Activated CD8-positive, alpha-beta T cell treated with anti-CD3 and anti-CD28 coated beads, Interleukin-2, amount 10 ng/mL, durations not matched to agents 7 days and 5 days (primary cell): ENCODE measurements at regions not wholly inside any gene's neighbourhood (a gene's known extent, or its start where the extent isn't known, plus 50 kb on each side); places are given as distances from the start of the nearest gene placed in this dataset.

ENCODE experiments used
- ATAC-seq: fragments of 150-1000 bp; cut with Tn5 transposase; one replicate; pipeline ENCODE4 v1.10.0; 2021; ENCODE audit warnings: moderate library complexity
- CTCF ChIA-PET: fragments of 350-600 bp; sonication (Branson Sonifier 250); formaldehyde crosslinking; loops from one replicate; lab custom pipeline; 2021; ENCODE audit warnings: antibody characterized with exemption; lab: Charles Lee
- POLR2A ChIA-PET: fragments of 350-600 bp; sonication (Branson Sonifier 250); formaldehyde crosslinking; loops from one replicate; lab custom pipeline; 2021; ENCODE audit warnings: antibody characterized with exemption; lab: Charles Lee
- DNase-seq: peaks from one replicate; pipeline ENCODE4 v3.0.0-alpha.2; 2020
- H3K27ac Mint-ChIP-seq: one replicate; pipeline ENCODE4 v1.8.0; 2021; ENCODE audit warnings: mild to moderate bottlenecking, mixed read lengths
- H3K27me3 Mint-ChIP-seq: one replicate; pipeline ENCODE4 v1.8.0; 2021; ENCODE audit warnings: low read depth, mixed read lengths
- H3K36me3 Mint-ChIP-seq: one replicate; pipeline ENCODE4 v1.8.0; 2021; ENCODE audit warnings: low read depth, mixed read lengths
- H3K4me1 Mint-ChIP-seq: one replicate; pipeline ENCODE4 v1.8.0; 2021; ENCODE audit warnings: low read depth, mixed read lengths
- H3K4me3 Mint-ChIP-seq: one replicate; pipeline ENCODE4 v1.8.0; 2021; ENCODE audit warnings: mild to moderate bottlenecking, mixed read lengths
- H3K9me3 Mint-ChIP-seq: one replicate; pipeline ENCODE4 v1.8.0; 2022; ENCODE audit warnings: mixed read lengths; ENCODE audit not compliant: insufficient read depth

DNA sequence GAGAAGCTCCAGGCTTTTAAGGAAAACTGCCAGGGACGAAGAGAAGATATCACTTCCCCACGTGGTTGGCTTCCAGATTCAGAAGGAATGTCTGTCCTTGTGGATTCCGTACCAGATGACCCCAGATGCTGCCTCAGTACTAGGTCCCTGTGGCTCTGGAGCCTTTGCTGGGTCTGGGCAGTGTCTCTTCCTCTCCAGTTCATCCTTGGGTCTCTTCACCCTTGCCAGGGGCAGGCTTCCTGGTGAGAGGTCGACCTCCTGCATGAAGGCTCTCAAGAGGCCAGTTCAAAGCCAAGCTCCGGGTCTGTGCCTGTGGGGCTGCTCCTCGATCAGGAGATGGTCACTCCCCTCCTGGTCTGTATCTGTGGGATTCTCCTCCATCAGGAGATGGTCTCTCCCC, 74.7 kb upstream of the B3GAT1 start:
- H3K27ac Mint-ChIP-seq, result no peak overlapping the region
- ChIA-PET POLR2A (no interaction called here), CTCF (no interaction called here)
- no peaks in the 10 kb centered on the region for H3K27me3 Mint-ChIP-seq
- H3K9me3 Mint-ChIP-seq, result no peaks in the 10 kb centered on the region
- H3K36me3 Mint-ChIP-seq, result no peaks in the 10 kb centered on the region
- no peak for DNase-seq
- H3K4me1 Mint-ChIP-seq, result no peaks in the 10 kb centered on the region
- no peak for ATAC-seq
- no peak overlapping the region for H3K4me3 Mint-ChIP-seq

DNA sequence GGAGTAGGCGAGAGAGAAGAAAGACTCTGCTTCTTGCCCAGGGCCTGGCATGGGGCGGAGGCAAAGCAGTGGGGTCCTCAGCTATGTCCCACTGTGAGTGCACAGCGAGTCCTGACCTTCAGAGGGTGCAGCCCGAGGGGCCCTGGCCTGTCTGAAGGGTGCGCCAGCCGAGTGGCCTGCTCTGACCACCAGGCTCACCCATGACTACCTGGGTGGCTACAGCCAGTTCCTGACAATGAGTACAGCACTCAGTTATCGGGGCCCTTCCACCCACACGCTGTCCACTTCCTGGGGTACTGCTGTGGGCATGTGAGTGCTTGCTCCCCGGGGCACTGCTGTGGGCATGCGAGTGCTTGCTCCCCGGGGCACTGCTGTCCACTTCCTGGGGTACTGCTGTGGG, 74.1 kb upstream of the B3GAT1 start:
- ChIA-PET POLR2A (no interaction called here), CTCF (no interaction called here)
- H3K4me3 Mint-ChIP-seq, result no peak overlapping the region
- no peak overlapping the region for H3K27ac Mint-ChIP-seq
- no peak for ATAC-seq
- DNase-seq, result no peak
- no peaks in the 10 kb centered on the region for H3K4me1 Mint-ChIP-seq
- H3K27me3 Mint-ChIP-seq, result no peaks in the 10 kb centered on the region
- H3K36me3 Mint-ChIP-seq, result no peaks in the 10 kb centered on the region
- H3K9me3 Mint-ChIP-seq, result no peaks in the 10 kb centered on the region

DNA sequence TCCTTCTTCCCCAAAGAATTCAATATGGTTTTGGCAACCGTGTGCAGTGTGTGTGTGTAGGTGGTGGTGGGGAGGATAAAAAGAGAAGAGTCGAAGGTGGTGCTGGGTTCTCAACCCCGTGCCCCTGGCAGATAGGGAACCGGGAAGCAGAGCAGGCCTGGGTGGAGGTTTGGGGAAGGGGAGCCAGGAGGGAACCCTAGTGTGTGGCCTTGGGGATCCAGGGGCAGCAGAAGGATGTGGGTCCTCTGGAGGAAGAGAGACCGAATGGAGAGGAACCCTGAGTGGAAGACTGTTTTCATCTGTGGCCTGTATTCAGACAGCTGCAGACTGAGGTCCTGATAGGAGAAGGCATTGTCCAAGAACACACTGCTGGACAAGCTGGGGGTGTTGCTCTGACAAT, 73.3 kb upstream of the B3GAT1 start:
- ATAC-seq (no peak), DNase-seq (no peak)
- no peak overlapping the region for H3K4me3 Mint-ChIP-seq
- no peak overlapping the region for H3K27ac Mint-ChIP-seq
- ChIA-PET POLR2A (no interaction called here), CTCF (no interaction called here)
- H3K36me3 Mint-ChIP-seq, result no peaks in the 10 kb centered on the region
- no peaks in the 10 kb centered on the region for H3K4me1 Mint-ChIP-seq
- no peaks in the 10 kb centered on the region for H3K9me3 Mint-ChIP-seq
- H3K27me3 Mint-ChIP-seq, result no peaks in the 10 kb centered on the region

DNA sequence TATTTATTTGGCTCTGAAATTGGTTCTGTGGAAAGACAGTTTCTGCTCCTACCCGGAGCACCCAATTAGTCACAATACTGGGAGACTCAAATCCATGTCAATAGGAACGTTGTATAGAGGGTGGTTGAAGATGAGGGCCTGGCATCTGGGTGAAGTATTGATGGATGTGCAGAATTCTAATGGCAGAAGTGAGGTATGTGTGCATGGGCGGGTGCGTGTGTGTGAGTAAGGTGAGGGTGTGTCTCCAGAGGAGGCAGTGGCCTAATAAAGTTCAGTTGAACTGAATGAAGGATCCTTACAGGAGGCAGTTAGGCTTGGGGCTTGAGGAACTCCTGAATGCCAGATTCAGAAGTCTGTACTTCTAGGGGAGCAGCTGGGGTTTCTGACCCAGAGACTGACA, 71.8 kb upstream of the B3GAT1 start:
- DNase-seq (no peak), ATAC-seq (no peak)
- Mint-ChIP-seq H3K4me1 (no peaks in the 10 kb centered on the region), H3K36me3 (no peaks in the 10 kb centered on the region), H3K27ac (no peak overlapping the region), H3K4me3 (no peak overlapping the region), H3K9me3 (no peaks in the 10 kb centered on the region), H3K27me3 (no peaks in the 10 kb centered on the region)
- POLR2A ChIA-PET, result no interaction called here
- CTCF ChIA-PET, result no interaction called here

DNA sequence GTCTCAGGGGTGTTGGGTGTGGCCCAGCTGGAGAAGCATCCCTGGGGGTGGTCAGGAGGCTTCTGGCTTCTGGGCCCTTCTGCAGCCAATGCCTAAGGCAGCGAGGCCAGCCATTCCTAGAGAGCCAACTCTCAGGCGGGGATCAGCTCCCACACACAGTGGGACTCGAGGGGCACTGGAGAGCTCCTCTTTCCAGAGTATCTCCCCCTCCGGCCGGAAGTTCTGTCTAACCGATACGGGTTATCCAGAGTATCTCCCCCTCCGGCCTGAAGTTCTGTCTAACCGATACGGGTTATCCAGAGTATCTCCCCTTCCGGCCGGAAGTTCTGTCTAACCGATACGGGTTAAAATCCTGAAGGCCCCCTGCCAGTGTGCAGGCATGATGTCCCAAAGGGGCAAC, 71.2 kb upstream of the B3GAT1 start:
- DNase-seq (no peak), ATAC-seq (no peak)
- Mint-ChIP-seq H3K9me3 (no peaks in the 10 kb centered on the region), H3K4me1 (no peaks in the 10 kb centered on the region), H3K4me3 (no peak overlapping the region), H3K27me3 (no peaks in the 10 kb centered on the region), H3K36me3 (no peaks in the 10 kb centered on the region), H3K27ac (no peak overlapping the region)
- ChIA-PET CTCF (no interaction called here), POLR2A (no interaction called here)

DNA sequence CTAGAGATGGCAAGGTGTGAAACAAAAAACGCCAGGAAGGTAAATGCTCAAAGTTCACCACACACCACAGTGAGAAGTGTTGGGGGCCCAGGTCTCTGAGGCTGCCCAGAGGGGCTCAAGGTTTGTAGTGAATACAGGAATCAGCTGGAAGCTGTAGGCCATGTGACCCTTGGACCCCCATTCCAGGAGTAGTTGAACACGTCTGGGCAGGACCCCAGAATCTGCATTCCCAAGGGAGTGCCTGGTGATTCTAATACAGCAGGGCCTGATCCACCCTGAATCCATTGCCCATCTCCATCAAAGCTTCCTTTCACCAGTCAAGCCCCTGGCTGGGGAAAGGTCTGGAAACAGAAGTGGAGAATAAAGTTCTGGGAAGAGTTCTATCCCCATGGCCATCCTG, 70.8 kb upstream of the B3GAT1 start:
- no peaks in the 10 kb centered on the region for H3K36me3 Mint-ChIP-seq
- ChIA-PET POLR2A (no interaction called here), CTCF (no interaction called here)
- no peak for DNase-seq
- no peak for ATAC-seq
- no peak overlapping the region for H3K4me3 Mint-ChIP-seq
- no peaks in the 10 kb centered on the region for H3K27me3 Mint-ChIP-seq
- no peak overlapping the region for H3K27ac Mint-ChIP-seq
- H3K9me3 Mint-ChIP-seq, result no peaks in the 10 kb centered on the region
- no peaks in the 10 kb centered on the region for H3K4me1 Mint-ChIP-seq

DNA sequence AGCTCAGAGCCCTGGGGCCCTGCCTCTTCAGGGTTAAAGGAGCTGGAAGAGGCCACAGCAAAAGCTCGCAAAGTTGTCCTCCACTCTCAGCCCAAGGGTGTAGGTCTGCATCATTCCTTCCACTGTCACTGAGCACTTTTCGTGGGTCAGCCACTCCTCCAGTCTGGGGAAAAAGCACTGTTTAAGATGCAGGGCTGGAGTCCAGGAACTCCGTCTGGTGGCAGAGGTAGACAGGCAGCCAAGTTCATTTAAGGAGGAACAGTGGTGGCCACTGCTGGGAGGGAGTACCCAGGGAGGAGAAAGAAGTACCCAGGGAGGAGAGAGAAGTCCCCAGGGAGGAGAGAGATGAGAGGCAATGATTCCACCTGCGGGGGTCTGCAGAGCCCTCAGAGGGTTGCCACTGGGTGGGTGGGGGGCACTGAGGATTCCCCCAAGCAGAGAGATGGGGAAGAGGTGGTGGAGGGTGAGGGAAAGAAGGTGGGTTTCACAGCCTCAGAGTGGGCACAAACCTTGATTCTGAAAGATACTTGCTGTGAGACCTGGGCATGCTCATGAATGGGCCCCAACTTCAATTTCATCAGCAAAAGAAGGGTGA, 70.0 kb upstream of the B3GAT1 start:
- no peak for DNase-seq
- Mint-ChIP-seq H3K27ac (no peak overlapping the region), H3K9me3 (no peaks in the 10 kb centered on the region), H3K36me3 (no peaks in the 10 kb centered on the region), H3K4me1 (no peaks in the 10 kb centered on the region), H3K27me3 (no peaks in the 10 kb centered on the region), H3K4me3 (no peak overlapping the region)
- ChIA-PET CTCF (no interaction called here), POLR2A (no interaction called here)
- no peak for ATAC-seq

DNA sequence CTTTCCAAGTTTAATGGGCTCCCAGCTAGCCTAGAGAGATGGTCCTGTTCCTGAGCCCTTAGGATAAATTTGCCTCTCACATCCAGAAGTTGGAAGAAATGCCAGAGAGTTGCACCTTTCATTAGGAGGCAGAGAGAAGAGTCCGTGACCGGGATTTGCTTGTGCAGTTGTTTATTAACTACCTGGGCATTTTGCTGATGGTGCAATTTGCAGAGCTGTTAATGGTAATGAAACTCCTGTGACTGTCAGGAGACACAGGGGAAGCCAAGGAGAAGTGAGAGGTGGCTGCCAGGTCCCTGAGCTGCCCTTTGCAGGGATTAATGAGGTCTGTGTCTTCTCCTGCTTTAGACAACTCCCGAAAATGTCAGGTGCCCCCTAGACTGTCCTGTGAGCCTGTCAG, 69.1 kb upstream of the B3GAT1 start:
- Mint-ChIP-seq H3K9me3 (no peaks in the 10 kb centered on the region), H3K4me3 (no peak overlapping the region), H3K27me3 (peaks cover 5% of the 10 kb centered on the region), H3K36me3 (no peaks in the 10 kb centered on the region), H3K4me1 (no peaks in the 10 kb centered on the region), H3K27ac (no peak overlapping the region)
- ChIA-PET POLR2A (no interaction called here), CTCF (no interaction called here)
- ATAC-seq, result no peak
- DNase-seq, result no peak

DNA sequence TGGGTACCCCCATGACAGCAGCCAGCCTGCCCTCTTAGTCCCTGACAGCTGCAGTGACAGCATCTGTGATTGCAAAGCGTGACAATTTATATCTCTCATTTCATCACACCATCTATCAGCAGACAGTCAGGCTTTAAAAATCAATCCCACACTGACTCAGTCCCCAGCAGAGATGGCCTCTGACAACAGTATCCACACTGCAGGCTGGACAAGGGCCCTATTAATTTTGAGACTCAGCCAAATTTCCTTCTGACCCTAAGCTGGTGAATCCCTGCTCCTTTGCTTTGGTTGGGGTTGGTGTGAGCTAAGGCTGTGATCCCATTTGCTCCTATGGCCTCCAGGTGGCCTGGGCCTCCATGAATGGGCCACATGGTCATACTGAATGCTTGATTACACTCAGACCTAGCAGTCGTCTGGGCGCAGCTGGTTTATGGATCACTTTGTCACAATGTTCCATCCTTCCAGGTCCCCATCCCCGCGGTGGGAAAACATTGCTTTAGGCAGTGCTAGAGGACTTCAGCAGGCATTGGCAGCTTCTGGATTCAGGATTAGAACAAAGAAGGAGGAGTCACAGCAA, 68.2 kb upstream of the B3GAT1 start:
- POLR2A ChIA-PET, result no interaction called here
- Mint-ChIP-seq H3K9me3 (no peaks in the 10 kb centered on the region), H3K4me3 (no peak overlapping the region), H3K36me3 (no peaks in the 10 kb centered on the region), H3K4me1 (no peaks in the 10 kb centered on the region), H3K27me3 (peaks cover 5% of the 10 kb centered on the region), H3K27ac (no peak overlapping the region)
- DNase-seq (no peak), ATAC-seq (no peak)
- CTCF ChIA-PET, result no interaction called here

GRCh38 chr11:134479206-134480135, 67.4 kb upstream of the B3GAT1 start:
- H3K36me3 Mint-ChIP-seq, result no peaks in the 10 kb centered on the region
- H3K9me3 Mint-ChIP-seq, result no peaks in the 10 kb centered on the region
- ATAC-seq (no peak), DNase-seq (no peak)
- no peak overlapping the region for H3K4me3 Mint-ChIP-seq
- no peaks in the 10 kb centered on the region for H3K4me1 Mint-ChIP-seq
- H3K27ac Mint-ChIP-seq, result no peak overlapping the region
- ChIA-PET CTCF (no interaction called here), POLR2A (no interaction called here)
- peaks cover 5% of the 10 kb centered on the region for H3K27me3 Mint-ChIP-seq

DNA sequence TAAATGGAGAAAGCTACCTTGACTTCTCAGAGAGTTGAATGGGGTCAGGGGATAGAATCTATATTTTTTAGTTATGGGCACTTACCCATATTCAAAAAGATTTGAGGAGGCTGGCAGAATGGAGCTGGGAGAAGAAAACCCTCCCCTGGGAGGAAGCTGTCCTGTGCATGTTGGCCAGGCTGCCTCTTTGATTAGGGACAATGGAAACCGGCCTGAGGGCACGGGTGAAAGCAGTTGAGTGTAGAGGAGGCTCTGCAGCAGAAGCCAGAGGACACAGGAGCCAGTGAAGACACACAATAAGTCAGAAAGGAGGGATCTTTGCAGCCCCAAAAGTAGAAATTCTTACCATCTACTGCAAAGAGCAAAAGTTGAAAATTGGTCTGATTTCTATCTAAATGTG, 66.6 kb upstream of the B3GAT1 start:
- POLR2A ChIA-PET, result no interaction called here
- Mint-ChIP-seq H3K9me3 (no peaks in the 10 kb centered on the region), H3K4me1 (no peaks in the 10 kb centered on the region), H3K36me3 (no peaks in the 10 kb centered on the region), H3K4me3 (no peak overlapping the region), H3K27me3 (peaks cover 5% of the 10 kb centered on the region), H3K27ac (no peak overlapping the region)
- ATAC-seq (no peak), DNase-seq (no peak)
- CTCF ChIA-PET, result no interaction called here

GRCh38 chr11:134478176-134478575, 66.1 kb upstream of the B3GAT1 start:
- no peaks in the 10 kb centered on the region for H3K9me3 Mint-ChIP-seq
- peaks cover 5% of the 10 kb centered on the region for H3K27me3 Mint-ChIP-seq
- H3K27ac Mint-ChIP-seq, result no peak overlapping the region
- DNase-seq, result no peak
- ChIA-PET CTCF (no interaction called here), POLR2A (no interaction called here)
- no peak overlapping the region for H3K4me3 Mint-ChIP-seq
- ATAC-seq, result no peak
- H3K4me1 Mint-ChIP-seq, result no peaks in the 10 kb centered on the region
- no peaks in the 10 kb centered on the region for H3K36me3 Mint-ChIP-seq
